Nephron (organoid): ENCODE measurements at regions not wholly inside any gene's neighbourhood (a gene's known extent, or its start where the extent isn't known, plus 50 kb on each side); places are given as distances from the start of the nearest gene placed in this dataset.
"Not testable (repeated sequence)": the region's sequence is repeated elsewhere in the genome, so short reads cannot be mapped to it uniquely, and the experiment has no call there.

ENCODE experiments used
- H3K27ac Mint-ChIP-seq, 3 experiments: 2 replicates each; pipeline ENCODE4 v1.8.0; 2020; ENCODE audit warnings: mixed read lengths in 3 of 3, mild to moderate bottlenecking in 2 of 3, moderate library complexity in 1 of 3
- H3K27me3 Mint-ChIP-seq: 2 replicates; pipeline ENCODE4 v1.8.0; 2021; ENCODE audit warnings: low read depth, mild to moderate bottlenecking, moderate library complexity, mixed read lengths
- H3K36me3 Mint-ChIP-seq: 2 replicates; pipeline ENCODE4 v1.8.0; 2020; ENCODE audit warnings: low read depth, mixed read lengths
- H3K4me1 Mint-ChIP-seq: 2 replicates; pipeline ENCODE4 v1.8.0; 2020; ENCODE audit warnings: mixed read lengths
- H3K4me3 Mint-ChIP-seq, 3 experiments: 2 replicates each; pipeline ENCODE4 v1.8.0; 2020; ENCODE audit warnings: mild to moderate bottlenecking in 3 of 3, mixed read lengths in 3 of 3, moderate library complexity in 2 of 3
- H3K9me3 Mint-ChIP-seq: 2 replicates; pipeline ENCODE4 v1.8.0; 2020; ENCODE audit warnings: mixed read lengths
- CTCF ChIP-seq, 3 experiments: fragments of 200-600 bp; sonication (generic); IDR thresholded peaks; one replicate each; pipeline ENCODE4 v1.5.0; 2021; ENCODE audit warnings: antibody characterized with exemption in 3 of 3; ENCODE audit not compliant: unreplicated experiment in 3 of 3

- no peak overlapping the region for H3K27ac Mint-ChIP-seq
- no peaks in the 10 kb centered on the region for H3K27me3 Mint-ChIP-seq
- H3K4me3 Mint-ChIP-seq = no peak overlapping the region
- H3K4me1 Mint-ChIP-seq = peaks cover 13% of the 10 kb centered on the region
- H3K9me3 Mint-ChIP-seq = peaks cover 2% of the 10 kb centered on the region
- no peak for TF ChIP-seq CTCF (IDR thresholded peaks at IDR 0.05; ENCODE audit: unreplicated experiment in 3 of 3)
- no peaks in the 10 kb centered on the region for H3K36me3 Mint-ChIP-seq
These were observed 250.8 kb upstream of the SOX9 start for GRCh38 chr17:71869841-71870545.

- no peak for TF ChIP-seq CTCF (IDR thresholded peaks at IDR 0.05; ENCODE audit: unreplicated experiment in 3 of 3)
- Mint-ChIP-seq H3K9me3 (peaks cover 3% of the 10 kb centered on the region), H3K36me3 (no peaks in the 10 kb centered on the region), H3K4me3 (no peak overlapping the region), H3K27me3 (no peaks in the 10 kb centered on the region), H3K4me1 (peaks cover 13% of the 10 kb centered on the region), H3K27ac (no peak overlapping the region)
These were observed 250.3 kb upstream of the SOX9 start for GRCh38 chr17:71870546-71870862.

- Mint-ChIP-seq H3K27me3 (no peaks in the 10 kb centered on the region), H3K4me1 (peaks cover 13% of the 10 kb centered on the region), H3K4me3 (no peak overlapping the region), H3K36me3 (no peaks in the 10 kb centered on the region), H3K27ac (no peak overlapping the region), H3K9me3 (peaks cover 3% of the 10 kb centered on the region)
- TF ChIP-seq CTCF (IDR thresholded peaks at IDR 0.05; ENCODE audit: unreplicated experiment in 3 of 3) = no peak
These were observed 247.9 kb upstream of the SOX9 start for GRCh38 chr17:71872843-71873485.

GRCh38 chr17:71874773-71875172, 246.0 kb upstream of the SOX9 start:
- H3K9me3 Mint-ChIP-seq, H3K27me3 Mint-ChIP-seq, H3K4me3 Mint-ChIP-seq, H3K27ac Mint-ChIP-seq, H3K36me3 Mint-ChIP-seq: not testable (repeated sequence)
- peaks cover 13% of the 10 kb centered on the region for H3K4me1 Mint-ChIP-seq

GRCh38 chr17:71878271-71878670, 242.5 kb upstream of the SOX9 start:
- H3K27me3 Mint-ChIP-seq = peaks cover 3% of the 10 kb centered on the region
- H3K4me3 Mint-ChIP-seq = no peak overlapping the region
- no peak for TF ChIP-seq CTCF (IDR thresholded peaks at IDR 0.05; ENCODE audit: unreplicated experiment in 3 of 3)
- H3K27ac Mint-ChIP-seq = no peak overlapping the region
- H3K4me1 Mint-ChIP-seq = peaks cover 1% of the 10 kb centered on the region
- H3K36me3 Mint-ChIP-seq = no peaks in the 10 kb centered on the region
- H3K9me3 Mint-ChIP-seq = peaks cover 3% of the 10 kb centered on the region

- Mint-ChIP-seq H3K27me3 (peaks cover 3% of the 10 kb centered on the region), H3K27ac (no peak overlapping the region), H3K36me3 (no peaks in the 10 kb centered on the region), H3K9me3 (peaks cover 3% of the 10 kb centered on the region), H3K4me1 (no peaks in the 10 kb centered on the region), H3K4me3 (no peak overlapping the region)
- no peak for TF ChIP-seq CTCF (IDR thresholded peaks at IDR 0.05; ENCODE audit: unreplicated experiment in 3 of 3)
These were observed 241.8 kb upstream of the SOX9 start for GRCh38 chr17:71878998-71879397.
